HG02852 (cell line): ENCODE measurements at regions not wholly inside any gene's neighbourhood (a gene's known extent, or its start where the extent isn't known, plus 50 kb on each side); places are given as distances from the start of the nearest gene placed in this dataset.
"Not testable (repeated sequence)": the region's sequence is repeated elsewhere in the genome, so short reads cannot be mapped to it uniquely, and the experiment has no call there.

Experiments
- ATAC-seq: cut with Tn5 transposase; IDR thresholded peaks from one replicate; pipeline ENCODE4 v1.9.1; 2021; ENCODE audit warnings: mild to moderate bottlenecking, moderate library complexity; ENCODE audit not compliant: unreplicated experiment

DNA sequence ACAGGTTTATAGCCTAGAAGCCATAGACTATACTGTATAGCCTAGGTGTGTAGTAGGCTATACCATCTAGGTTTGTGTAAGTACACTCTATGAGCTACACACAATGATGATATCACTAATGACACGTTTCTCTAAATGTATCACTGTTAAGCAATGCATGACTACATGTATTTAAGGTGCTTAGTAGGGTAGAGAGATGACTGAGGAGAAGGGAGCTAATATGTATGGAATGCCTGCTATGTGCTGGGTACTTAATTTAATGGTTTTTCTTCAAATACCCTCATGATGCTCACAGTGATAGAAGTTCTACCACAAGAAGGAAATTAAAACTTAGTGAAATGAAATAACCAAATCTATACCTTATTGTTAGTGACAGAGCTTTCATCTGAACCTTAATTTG is 1785.5 kb downstream of the EFNA5 start:
- no peak for ATAC-seq

DNA sequence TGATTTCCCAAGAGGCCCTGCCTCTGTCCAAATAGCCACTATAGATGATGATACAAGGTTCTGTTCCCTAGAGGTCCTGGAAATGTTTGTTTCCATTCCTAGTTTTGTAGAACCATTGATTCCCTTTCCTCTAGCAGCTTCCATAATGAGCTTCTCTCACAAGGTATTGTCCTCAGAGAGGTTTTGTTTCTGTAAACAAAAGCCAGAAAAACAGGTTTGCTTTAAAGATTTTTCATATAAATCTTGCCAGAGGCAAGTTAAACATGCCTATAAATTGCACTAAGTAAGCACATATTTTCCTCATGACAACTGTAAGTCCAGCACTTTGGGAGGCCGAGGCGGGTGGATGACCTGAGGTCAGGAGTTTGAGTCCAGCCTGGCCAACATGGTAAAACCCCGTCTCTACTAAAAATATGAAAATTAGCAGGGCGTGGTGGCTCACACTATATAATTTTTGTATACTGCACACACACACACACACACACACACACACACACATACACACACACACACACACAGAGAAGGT is 1787.7 kb downstream of the EFNA5 start:
- ATAC-seq = no peak

DNA sequence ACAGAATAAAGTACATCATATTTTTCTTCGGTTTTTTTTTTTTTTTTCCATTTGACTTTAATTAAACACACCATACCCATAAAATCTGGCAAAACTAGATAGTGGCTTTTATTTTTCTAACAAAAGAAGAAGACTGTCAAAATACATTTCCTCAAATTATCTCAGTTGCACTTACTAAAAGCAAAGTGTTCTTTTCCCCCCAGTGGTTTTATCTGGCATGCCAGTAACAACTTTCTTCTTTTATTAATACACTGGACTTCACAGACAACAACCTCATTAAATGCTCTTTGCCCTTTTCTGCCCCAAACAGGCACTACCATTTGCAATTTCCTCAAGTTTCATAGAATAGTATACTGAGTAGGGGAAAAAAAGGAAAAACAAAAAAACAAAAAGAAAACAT is 1792.3 kb downstream of the EFNA5 start:
- ATAC-seq = no peak

DNA sequence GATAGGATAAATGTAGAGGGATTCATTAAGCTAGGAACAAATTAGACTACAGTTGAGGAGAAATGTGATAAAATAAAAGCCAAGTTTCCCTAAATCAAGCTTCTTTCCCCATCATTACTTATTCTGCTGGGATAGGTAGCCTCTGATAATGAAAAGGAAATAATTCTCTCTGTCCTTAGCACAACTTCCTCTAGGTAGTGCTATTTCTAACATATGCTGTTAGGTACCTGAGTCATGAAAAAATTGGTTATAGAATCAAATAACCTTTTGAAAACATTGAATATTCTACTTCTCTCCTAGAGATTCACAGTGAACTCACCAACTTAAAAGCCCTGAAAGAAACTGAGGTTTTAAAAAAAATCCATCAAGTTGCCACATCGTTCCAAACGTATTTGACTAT is 1793.1 kb downstream of the EFNA5 start:
- no peak for ATAC-seq

DNA sequence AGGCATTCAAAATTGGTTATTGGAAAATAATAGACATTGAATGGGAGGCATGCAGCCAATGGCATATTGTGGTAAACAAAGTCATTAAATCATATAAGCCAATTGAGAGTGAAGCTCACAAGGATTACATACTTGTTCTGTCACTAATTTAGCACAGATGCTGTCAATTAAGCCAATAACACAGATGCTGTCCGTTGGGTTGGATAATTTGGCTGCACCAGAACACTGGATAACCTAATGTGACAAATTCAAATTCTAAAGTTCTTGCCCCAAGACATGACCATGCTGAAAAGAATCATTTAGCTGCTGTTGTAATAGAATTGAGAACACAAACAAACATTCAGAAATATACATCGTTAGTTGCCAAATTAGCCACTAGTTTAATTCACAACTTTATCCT is 1796.4 kb downstream of the EFNA5 start:
- ATAC-seq = no peak

DNA sequence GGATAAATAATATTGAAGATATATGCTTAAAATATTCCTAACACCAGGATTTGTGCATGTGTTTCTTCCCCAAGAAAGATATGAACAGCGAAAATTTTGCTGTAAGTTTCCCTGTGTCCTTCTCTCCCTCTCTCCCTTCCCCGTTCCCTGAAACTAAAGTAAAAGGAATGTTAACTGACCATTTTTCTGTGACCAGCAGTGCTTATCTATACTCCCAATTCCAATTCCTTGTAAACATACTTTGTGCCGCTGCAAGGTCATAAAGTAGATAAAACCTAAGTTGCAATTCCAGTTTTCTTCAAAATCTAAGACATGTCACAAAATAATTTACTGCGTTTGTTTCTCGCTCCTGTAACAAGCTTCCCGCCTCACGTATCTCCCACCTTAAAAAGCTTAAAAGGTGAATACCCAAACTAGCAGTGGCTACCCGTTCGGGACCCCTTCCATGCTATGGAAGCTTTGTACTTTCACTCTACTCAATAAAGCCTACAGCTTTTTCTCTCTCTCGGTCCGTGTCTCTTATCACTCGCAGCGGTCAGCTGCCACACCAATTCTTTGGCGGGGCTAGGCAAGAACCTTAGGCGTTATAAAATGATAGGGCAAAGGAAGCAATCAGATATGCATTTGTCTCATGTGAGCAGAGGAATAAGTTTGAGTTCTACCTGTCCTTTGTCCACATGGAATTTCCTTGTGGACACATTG is 1798.0 kb downstream of the EFNA5 start:
- no peak for ATAC-seq

DNA sequence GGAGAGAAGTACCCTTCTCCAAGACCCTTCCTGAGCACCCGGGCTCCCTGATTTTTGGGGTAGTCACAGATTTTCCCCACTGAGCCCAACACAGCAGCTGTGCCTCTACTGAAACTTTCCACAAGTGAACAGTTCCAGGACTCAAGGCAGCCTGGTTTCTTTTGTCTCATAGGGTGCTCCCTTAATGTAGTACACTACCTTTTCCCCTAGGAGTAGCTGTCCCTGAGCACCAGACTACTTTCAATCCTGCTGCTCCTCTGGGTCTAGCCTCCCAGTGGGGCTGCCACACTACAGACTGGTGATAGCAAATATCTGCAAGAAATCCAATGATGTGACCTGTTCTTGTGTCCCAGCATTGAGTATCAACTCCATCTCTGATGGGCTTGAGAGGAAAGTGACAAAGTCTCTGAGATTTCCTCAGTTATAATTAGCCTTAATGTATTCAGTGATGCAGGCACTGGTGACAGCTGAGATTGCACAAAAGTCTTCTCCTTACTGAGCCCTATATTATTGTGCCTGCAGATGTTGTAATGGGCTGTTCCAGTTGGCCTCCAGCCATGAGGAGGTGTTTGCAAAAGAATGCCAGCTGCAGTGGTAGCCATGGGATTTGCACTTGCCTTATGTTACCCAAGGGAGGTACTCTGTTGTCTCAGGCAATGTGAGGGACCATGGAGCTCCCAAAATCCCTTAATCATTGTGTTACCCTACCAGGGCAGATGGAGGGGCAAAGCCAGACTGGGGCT is 1802.5 kb downstream of the EFNA5 start:
- no peak for ATAC-seq

DNA sequence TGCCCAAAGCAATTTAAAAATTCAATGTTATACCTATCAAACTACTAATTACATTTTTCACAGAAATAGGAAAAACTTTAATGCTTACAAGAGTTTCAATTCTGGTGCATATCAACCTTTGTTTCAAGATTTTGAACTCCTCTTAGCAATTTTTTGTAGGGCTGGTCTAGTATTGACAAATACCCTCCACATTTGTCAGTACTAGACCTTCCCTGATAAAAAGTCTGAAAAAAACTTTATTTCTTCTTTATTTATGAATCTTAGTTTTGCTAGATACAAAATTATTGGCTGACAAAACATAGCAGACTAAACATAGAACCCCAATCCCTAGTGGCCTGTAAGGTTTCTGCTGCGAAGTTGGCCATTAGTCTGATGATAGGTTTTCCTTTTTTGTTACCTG is 1804.9 kb downstream of the EFNA5 start:
- no peak for ATAC-seq

DNA sequence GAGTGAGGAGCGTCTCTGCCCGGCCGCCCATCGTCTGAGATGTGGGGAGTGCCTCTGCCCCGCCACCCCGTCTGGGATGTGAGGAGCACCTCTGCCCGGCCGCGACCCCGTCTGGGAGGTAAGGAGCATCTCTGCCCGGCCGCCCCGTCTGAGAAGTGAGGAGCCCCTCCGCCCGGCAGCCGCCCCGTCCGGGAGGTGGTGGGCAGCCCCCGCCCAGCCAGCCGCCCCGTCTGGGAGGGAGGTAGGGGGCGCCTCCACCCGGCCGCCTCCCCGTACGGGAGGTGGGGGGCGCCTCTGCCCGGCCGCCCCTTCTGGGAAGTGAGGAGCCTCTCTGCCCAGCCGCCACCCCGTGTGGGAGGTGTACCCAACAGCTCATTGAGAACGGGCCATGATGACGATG is 1811.4 kb downstream of the EFNA5 start:
- not testable (repeated sequence) for ATAC-seq

DNA sequence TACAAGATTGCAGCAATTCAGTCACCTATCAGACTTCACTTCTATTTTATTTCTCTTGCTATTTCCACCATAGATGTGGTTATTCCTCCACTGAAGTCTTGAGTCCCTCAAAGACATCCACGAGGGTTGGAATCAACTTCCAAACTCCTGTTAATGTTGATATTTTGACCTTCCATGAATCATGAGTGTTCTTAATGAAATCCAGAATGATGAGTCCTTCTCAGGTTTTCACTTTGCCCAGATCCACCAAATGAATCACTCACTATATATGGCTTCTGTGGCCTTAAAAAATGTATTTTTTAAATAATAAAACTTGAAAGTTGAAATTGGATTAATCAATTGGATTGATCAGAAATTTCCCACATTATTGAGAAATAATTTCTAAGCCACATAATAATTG is 1821.0 kb downstream of the EFNA5 start:
- ATAC-seq = no peak

DNA sequence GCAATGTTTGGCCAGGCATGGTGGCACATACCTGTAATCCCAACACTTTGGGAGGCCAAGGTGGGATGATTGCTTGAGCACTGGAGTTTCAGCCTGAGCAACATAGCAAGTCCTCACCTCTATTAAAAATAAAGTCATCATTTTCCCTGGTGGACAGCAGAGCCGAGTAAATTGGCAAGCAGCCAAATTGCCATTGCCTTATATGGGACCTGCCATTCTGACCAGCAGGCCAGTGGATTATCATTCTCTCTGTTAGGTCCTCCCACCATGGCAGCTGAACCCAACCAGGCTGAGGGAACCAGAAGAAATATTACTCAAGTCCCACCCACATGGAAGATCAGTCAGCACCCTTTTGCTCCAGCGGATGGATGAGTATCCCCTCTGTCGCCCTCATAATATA is 1829.9 kb downstream of the EFNA5 start:
- ATAC-seq = no peak

DNA sequence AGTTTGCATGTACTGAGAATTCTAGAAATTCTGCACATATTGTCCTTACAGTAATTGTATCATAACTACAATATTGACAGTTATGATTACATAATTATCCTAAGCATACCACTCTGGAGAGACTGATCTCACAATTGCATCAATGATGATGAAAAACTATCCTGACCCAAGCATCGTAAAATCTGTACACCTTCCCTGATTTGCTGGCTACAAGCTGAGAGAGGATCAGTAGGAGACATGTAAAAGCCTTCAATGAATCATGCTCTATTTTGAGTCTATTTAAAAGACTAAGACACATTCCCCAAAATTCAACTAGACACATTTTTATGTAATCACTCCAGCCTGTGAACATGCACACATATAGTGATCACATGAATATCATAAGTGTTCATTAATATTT is 1833.8 kb downstream of the EFNA5 start:
- no peak for ATAC-seq

DNA sequence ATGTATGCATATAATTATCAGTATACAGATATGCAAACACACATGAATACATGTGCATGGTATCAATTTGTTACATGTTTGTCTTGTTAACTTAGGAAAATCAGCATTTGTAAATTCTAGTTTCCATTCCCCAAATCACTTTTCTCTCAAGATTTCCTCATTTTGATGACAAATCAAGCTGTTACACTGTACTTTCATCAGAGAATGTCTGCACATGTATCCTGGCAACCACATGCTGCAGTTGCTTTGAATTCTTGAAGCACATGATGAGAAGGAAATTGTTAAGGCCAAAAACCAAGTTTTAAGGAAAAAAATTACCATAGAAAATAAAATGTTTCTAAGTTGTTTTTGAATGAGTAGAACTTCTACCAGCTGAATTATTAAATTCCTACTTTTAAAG is 1834.5 kb downstream of the EFNA5 start:
- ATAC-seq = no peak

DNA sequence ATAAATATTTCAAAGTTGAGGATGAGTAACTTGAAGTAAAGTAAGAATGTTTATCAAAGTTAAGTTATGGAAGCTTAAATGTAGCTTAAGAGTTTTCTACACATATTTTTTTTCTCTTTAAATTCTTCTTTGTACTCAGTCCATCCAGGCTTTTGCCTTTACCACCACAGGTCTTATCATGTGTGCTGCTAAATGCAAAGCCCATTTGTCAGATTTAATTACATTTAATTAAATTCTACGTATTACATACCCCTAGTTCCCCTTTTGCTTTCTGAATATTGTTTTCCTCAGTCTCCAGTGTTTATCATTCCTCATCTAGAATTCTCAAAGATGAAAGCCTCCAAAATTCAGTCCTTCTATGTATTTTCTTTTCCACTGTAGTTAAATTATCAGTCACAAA is 1841.9 kb downstream of the EFNA5 start:
- ATAC-seq = no peak

DNA sequence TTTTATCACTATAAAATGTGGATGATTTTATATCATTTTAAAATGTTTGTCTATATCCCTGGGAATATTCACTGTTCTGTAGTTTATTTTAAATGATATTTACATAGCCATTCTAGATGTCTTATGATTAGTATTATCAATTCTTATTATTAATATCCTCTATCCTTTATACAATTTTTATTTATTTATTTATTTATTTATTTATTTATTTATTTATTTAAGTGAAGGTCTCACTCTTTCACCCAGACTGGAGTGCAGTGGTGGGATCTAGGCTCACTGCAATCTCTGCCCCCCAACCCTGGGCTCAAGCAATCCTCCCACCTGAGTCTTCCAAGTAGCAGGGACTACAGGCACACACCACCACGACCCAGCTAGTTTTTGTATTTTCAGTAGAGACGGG is 1848.9 kb downstream of the EFNA5 start:
- no peak for ATAC-seq

DNA sequence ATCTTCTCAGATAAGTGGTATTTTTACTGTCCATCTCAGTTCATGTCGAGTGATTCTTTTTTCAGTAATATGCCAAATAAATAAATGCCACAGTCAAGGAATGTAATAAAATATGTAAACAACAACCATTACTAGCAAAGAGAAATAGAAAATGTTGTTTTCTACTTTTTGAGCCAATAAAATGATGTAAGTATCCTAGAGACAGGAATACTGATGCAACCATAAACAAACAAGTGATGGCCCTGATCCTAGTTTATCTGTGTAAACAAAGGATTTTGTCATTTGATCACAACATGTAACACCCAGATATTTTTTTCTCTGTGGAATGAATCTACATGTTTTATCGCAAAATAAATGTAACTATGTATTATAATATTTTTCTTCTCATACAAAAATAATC is 1852.8 kb downstream of the EFNA5 start:
- no peak for ATAC-seq

DNA sequence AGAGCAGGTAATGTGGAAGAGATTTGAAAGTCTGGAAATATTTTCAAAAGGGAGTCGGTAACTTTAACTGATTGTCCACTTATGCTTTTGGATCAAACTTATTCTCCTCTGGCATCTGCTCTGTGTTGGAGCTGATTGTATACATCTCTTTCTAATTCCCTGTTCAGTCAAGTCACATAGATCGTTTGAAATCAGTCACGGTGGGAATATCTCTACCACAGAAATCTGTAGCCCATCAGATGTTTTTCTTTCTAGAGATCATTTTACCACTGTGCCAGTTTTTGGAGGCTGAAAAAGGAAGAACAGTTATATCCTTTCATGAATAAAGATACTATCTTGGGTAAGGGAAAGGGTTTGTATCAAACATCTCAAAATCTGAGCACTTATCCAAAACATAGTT is 1853.3 kb downstream of the EFNA5 start:
- no peak for ATAC-seq

DNA sequence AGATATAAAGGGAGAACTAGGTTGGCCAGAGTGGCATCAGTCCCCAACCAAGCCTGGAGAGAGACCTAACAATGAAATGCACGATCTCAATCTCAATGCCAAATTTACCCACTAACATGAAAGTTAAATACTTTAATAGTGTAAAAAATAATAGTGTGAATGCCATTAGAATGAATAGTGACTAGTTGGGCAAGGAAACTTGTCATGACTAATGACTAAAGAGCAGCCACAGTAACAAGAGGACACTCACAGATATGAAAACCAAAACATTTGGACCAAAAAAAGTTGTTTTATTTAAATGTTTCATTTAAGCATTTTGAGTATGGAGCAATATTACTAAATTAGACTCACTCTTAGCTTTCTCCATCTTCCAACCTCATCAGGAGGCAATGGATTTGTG is 1853.8 kb downstream of the EFNA5 start:
- ATAC-seq = no peak

DNA sequence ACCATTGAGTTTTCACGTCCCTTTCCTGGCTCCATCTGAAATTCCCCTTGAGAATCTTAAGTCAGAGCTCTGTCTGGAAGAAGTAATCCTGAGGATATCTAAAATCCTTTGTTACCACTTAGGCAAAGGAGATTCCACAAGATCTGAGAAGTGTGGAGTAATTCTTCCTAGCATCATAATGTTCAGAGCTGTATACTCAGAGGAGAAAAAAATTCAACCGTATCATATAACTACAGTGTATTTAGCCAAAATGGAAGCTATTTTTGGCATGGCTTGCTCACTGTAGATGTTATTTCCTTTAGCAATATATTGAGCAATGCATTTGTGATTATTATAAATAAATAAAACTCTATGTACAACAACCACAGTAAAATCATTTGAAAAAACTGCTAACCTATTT is 1858.4 kb downstream of the EFNA5 start:
- no peak for ATAC-seq

DNA sequence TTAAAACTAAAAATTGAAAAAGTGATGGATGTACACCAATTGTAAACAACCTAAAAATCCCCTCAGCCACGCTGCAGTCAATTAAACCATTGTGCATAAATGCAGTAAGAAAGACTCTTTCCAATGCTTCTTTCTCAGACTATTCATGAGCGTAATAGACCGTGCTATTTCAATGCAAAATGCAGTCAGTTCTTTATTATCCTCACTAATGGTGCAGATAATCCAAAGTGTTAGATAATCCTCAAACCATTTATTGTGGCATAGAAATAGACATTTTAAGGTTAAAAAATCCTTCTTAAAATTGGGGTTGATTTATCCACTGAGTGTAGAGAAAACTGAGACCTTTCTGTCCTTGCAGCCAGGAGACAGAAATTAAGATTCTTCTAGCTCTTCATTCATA is 1862.8 kb downstream of the EFNA5 start:
- ATAC-seq = no peak

DNA sequence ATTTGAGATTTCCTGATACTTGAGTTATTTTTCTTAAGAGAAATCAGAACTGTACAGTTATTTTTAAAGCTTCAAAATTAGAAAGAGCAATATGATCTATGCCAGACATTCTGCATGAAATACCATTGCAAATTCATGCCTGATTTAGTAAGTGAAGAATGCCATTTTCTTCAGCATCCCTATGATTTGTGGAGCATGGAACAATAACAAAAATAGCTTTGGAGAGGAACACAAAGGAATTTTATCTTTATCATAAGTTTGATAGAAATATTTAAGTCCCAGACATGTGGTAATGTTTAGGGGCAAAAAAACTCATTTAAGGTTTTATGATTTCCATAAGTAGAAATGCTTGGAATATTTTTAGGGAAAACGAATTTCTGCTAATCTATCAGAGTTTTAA is 1863.4 kb downstream of the EFNA5 start:
- no peak for ATAC-seq

DNA sequence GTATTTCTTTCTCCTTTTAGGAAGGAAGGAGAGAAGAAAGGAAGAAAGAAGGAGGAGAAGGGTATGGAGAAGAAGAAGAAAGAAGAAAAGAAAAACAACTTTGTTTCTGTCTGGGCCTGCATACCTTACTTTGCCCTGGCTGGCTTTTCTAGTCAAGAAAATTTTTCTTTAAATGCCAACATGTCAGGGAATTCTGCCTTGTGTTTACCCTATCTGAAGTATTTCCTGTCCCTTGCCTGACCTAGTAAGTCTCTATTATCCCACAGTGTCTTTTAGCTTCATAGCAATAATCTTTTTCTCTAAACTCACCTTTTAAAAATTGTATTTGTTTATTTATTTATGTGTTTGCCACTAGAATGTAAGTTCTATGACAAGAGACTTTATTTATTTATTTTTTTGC is 1864.1 kb downstream of the EFNA5 start:
- no peak for ATAC-seq

DNA sequence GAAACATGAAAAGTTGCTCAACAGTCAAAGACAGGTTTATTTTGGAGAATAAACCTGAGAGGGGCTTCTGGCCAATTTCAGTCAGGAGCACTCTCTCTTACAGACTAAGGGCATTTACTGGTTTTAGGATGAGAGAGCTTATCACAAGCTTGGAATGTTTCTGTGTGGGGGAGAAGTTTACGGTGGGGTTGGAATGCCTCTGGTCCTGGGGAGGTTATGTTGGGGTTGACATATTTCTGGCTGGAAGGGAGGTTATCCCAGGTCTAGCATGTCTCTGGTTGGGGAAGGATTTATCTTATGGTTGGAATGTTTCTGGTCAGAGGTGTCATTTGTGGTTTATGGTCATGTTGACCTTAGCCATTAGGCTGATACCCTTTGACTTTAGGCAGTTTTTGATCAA is 1867.3 kb downstream of the EFNA5 start:
- ATAC-seq = no peak
